Vagina (tissue), 2 donors: ENCODE measurements at regions not wholly inside any gene's neighbourhood (a gene's known extent, or its start where the extent isn't known, plus 50 kb on each side); places are given as distances from the start of the nearest gene placed in this dataset.
"Not testable (repeated sequence)": the region's sequence is repeated elsewhere in the genome, so short reads cannot be mapped to it uniquely, and the experiment has no call there.

ENCODE experiments used
- DNase-seq, 2 donors: peaks; one replicate each; pipeline ENCODE4 v3.0.0-alpha.2; 2017; ENCODE audit errors: extremely low spot score in 2 of 2
- H3K27ac ChIP-seq: fragments of 200-600 bp; sonication (generic); one replicate; pipeline ENCODE4 v1.5.1; 2019
- H3K27me3 ChIP-seq: fragments of 200-600 bp; sonication (generic); one replicate; pipeline ENCODE4 v1.5.1; 2019
- H3K36me3 ChIP-seq, 2 donors: fragments of 200-600 bp; sonication (generic); one replicate each; pipeline ENCODE4 v1.5.1; 2017 to 2019
- H3K4me1 ChIP-seq: fragments of 200-600 bp; sonication (generic); one replicate; pipeline ENCODE4 v1.5.1; 2019
- H3K4me3 ChIP-seq, 2 donors: fragments of 200-600 bp; sonication (generic); 1 replicate in 1 of 2; 2 replicates in 1 of 2; pipeline ENCODE4 v1.5.1; 2016 to 2019
- H3K9me3 ChIP-seq: fragments of 200-600 bp; sonication (generic); one replicate; pipeline ENCODE4 v1.5.1; 2019
- CTCF ChIP-seq, 3 experiments: fragments of 450-650 bp in 2 of 3; fragments of 200-600 bp in 1 of 3; sonication (generic) in 1 of 3; IDR thresholded peaks; one replicate each; pipeline ENCODE4 v1.5.1; 2017 to 2019; ENCODE audit warnings: antibody characterized with exemption in 3 of 3, mild to moderate bottlenecking in 2 of 3, moderate library complexity in 2 of 3
- POLR2A ChIP-seq, 2 donors: fragments of 450-650 bp; IDR thresholded peaks; one replicate each; pipeline ENCODE4 v1.6.1; 2017; ENCODE audit warnings: antibody characterized with exemption in 2 of 2, mild to moderate bottlenecking in 2 of 2, moderate library complexity in 2 of 2
- POLR2AphosphoS5 ChIP-seq, 2 donors: sonication (generic); formaldehyde crosslinking; IDR thresholded peaks; one replicate each; pipeline ENCODE4 v1.9.0; 2017; ENCODE audit warnings: antibody characterized with exemption in 2 of 2, mild to moderate bottlenecking in 2 of 2, low read depth in 1 of 2; ENCODE audit not compliant: insufficient read depth in 1 of 2
- intact Hi-C: fragments of 100-400 bp; cut with DNase I; formaldehyde crosslinking; loops from one replicate; pipeline ENCODE4 v1.15.1; 2023

DNA sequence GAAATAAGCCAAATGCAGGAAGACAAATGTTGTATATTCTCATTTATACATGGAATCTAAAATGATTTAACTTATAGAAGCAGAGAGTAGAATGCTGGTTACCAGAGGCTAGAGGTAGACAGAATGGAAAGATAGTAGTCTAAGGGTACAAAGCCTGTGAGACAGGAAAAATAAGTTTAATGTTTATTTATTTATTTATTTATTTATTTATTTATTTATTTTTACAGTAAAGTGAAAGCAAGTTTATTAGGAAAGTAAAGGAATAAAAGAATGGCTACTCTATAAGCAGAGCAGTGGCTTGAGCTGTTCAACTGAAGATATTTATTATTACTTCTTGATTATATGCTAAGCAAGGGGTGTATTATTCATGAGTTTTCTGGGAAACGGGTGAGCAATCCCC is 203.2 kb downstream of the LAS1L start:
- Histone ChIP-seq H3K4me1 (no peaks in the 10 kb centered on the region), H3K4me3 (no peak overlapping the region), H3K27ac (no peak overlapping the region), H3K36me3 (no peaks in the 10 kb centered on the region), H3K27me3 (no peaks in the 10 kb centered on the region), H3K9me3 (no peaks in the 10 kb centered on the region)
- TF ChIP-seq POLR2A (IDR thresholded peaks at IDR 0.05) = no peak
- no peak for TF ChIP-seq CTCF (IDR thresholded peaks at IDR 0.05)
- no peak for TF ChIP-seq POLR2AphosphoS5 (IDR thresholded peaks at IDR 0.05; ENCODE audit: insufficient read depth in 1 of 2, low read depth in 1 of 2)
- DNase-seq = no peak
- intact Hi-C loops = no loop called here

GRCh38 chrX:65300104-65300809 is 234.3 kb downstream of the LAS1L start:
- Histone ChIP-seq H3K4me3 (no peak overlapping the region), H3K27me3 (no peaks in the 10 kb centered on the region), H3K4me1 (no peaks in the 10 kb centered on the region), H3K9me3 (no peaks in the 10 kb centered on the region), H3K27ac (no peak overlapping the region), H3K36me3 (no peaks in the 10 kb centered on the region)
- intact Hi-C loops = no loop called here
- TF ChIP-seq POLR2AphosphoS5 (IDR thresholded peaks at IDR 0.05; ENCODE audit: insufficient read depth in 1 of 2, low read depth in 1 of 2) = no peak
- TF ChIP-seq POLR2A (IDR thresholded peaks at IDR 0.05) = no peak
- TF ChIP-seq CTCF (IDR thresholded peaks at IDR 0.05) = no peak
- no peak for DNase-seq

- H3K27ac ChIP-seq, H3K9me3 ChIP-seq, H3K36me3 ChIP-seq, DNase-seq, intact Hi-C loops, H3K4me3 ChIP-seq, H3K27me3 ChIP-seq, H3K4me1 ChIP-seq: not testable (repeated sequence)
Observed at GRCh38 chrX:65282905-65283304, 251.7 kb downstream of the LAS1L start.

DNA sequence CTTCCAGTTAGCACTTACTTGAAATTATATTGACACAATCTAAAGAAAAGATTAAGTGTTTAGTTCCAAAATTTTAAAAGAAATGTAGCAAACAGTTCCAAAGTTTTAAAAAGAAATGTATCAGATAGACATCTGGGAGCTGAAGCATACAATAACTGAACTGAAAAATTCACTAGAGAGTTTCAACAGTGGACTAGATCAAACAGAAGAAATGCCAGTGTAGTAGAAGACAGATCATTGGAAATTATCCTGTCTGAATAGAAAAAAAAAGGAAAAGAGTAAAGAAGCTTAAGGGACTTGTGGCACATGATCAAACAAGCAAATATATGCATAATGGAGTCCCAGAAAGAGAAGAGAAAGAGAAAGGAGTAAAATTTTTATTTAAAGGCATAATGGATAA is 261.4 kb downstream of the LAS1L start:
- no peak for DNase-seq
- Histone ChIP-seq H3K27me3 (no peaks in the 10 kb centered on the region), H3K4me3 (no peak overlapping the region), H3K36me3 (no peaks in the 10 kb centered on the region), H3K9me3 (peaks cover 11% of the 10 kb centered on the region), H3K4me1 (no peaks in the 10 kb centered on the region), H3K27ac (no peak overlapping the region)
- no peak for TF ChIP-seq POLR2A (IDR thresholded peaks at IDR 0.05)
- TF ChIP-seq CTCF (IDR thresholded peaks at IDR 0.05) = no peak
- no peak for TF ChIP-seq POLR2AphosphoS5 (IDR thresholded peaks at IDR 0.05; ENCODE audit: insufficient read depth in 1 of 2, low read depth in 1 of 2)
- intact Hi-C loops = no loop called here

DNA sequence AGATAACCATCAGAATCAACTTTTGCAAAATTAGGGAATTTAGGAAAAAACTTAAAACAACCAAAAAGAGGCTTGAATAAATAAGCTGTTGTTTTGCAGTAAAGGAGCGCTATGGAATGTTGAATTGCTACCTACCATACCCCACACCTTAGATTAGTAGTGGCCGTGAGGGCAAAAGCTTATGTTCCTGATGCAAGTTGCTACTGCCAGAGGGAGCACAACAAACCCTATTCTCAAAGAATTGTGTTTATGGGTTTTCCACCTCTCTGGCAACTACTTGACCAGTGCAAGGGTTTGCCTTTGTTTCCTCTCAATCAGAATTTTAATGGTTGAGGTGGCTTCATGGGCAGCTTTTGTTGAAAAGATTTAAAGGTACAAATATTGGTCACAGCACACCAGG is 268.1 kb downstream of the LAS1L start:
- intact Hi-C loops = no loop called here

More for the DNA sequence above, 268.1 kb downstream of the LAS1L start:
- Histone ChIP-seq H3K27me3 (no peaks in the 10 kb centered on the region), H3K4me1 (no peaks in the 10 kb centered on the region), H3K9me3 (peaks cover under 1% of the 10 kb centered on the region), H3K4me3 (no peak overlapping the region), H3K27ac (no peak overlapping the region), H3K36me3 (no peaks in the 10 kb centered on the region)
- no peak for DNase-seq
- no peak for TF ChIP-seq POLR2AphosphoS5 (IDR thresholded peaks at IDR 0.05; ENCODE audit: insufficient read depth in 1 of 2, low read depth in 1 of 2)
- no peak for TF ChIP-seq POLR2A (IDR thresholded peaks at IDR 0.05)
- TF ChIP-seq CTCF (IDR thresholded peaks at IDR 0.05) = no peak
